ENCODE measurements at regions not wholly inside any gene's neighbourhood (a gene's known extent, or its start where the extent isn't known, plus 50 kb on each side); places are given as distances from the start of the nearest gene placed in this dataset.

- TF ChIP-seq, protein P1, sequence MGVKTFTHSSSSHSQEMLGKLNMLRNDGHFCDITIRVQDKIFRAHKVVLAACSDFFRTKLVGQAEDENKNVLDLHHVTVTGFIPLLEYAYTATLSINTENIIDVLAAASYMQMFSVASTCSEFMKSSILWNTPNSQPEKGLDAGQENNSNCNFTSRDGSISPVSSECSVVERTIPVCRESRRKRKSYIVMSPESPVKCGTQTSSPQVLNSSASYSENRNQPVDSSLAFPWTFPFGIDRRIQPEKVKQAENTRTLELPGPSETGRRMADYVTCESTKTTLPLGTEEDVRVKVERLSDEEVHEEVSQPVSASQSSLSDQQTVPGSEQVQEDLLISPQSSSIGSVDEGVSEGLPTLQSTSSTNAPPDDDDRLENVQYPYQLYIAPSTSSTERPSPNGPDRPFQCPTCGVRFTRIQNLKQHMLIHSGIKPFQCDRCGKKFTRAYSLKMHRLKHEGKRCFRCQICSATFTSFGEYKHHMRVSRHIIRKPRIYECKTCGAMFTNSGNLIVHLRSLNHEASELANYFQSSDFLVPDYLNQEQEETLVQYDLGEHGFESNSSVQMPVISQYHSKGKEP (tag by site-specific recombination; IDR thresholded peaks at IDR 0.05), result no peak
- no peak for TF ChIP-seq ZNF777 (tag by site-specific recombination; IDR thresholded peaks at IDR 0.05; ENCODE audit: borderline replicate concordance)
- TF ChIP-seq ZNF514 (tag by site-specific recombination; IDR thresholded peaks at IDR 0.05), result no peak
- TF ChIP-seq, protein P2, sequence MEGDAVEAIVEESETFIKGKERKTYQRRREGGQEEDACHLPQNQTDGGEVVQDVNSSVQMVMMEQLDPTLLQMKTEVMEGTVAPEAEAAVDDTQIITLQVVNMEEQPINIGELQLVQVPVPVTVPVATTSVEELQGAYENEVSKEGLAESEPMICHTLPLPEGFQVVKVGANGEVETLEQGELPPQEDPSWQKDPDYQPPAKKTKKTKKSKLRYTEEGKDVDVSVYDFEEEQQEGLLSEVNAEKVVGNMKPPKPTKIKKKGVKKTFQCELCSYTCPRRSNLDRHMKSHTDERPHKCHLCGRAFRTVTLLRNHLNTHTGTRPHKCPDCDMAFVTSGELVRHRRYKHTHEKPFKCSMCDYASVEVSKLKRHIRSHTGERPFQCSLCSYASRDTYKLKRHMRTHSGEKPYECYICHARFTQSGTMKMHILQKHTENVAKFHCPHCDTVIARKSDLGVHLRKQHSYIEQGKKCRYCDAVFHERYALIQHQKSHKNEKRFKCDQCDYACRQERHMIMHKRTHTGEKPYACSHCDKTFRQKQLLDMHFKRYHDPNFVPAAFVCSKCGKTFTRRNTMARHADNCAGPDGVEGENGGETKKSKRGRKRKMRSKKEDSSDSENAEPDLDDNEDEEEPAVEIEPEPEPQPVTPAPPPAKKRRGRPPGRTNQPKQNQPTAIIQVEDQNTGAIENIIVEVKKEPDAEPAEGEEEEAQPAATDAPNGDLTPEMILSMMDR (tag by site-specific recombination; IDR thresholded peaks at IDR 0.05), result no peak
- no peak for TF ChIP-seq ZNF785 (tag by site-specific recombination; IDR thresholded peaks at IDR 0.05)
- TF ChIP-seq ZNF239 (tag by site-specific recombination; IDR thresholded peaks at IDR 0.05), result no peak
- TF ChIP-seq ZBTB21 (tag by site-specific recombination; IDR thresholded peaks at IDR 0.05), result no peak
These were observed 394.8 kb downstream of the SI start (continued) for GRCh38 chr3:164683489-164683888.

GRCh38 chr3:164679245-164679644, 399.1 kb downstream of the SI start:
- Histone ChIP-seq H3K4me3 (ENCODE audit: low read depth, low read length) (no peak overlapping the region), H3K9me3 (ENCODE audit: control insufficient read depth, insufficient read depth, low read depth, low read length) (no peaks in the 10 kb centered on the region), H3K36me3 (ENCODE audit: control insufficient read depth in 2 of 2, insufficient read depth in 1 of 2, low read length in 2 of 2) (no peaks in the 10 kb centered on the region), H3K27ac (ENCODE audit: extremely low read depth, low read depth, low read length) (no peak overlapping the region), H3K4me1 (ENCODE audit: control insufficient read depth, insufficient read depth, low read length) (no peaks in the 10 kb centered on the region)
- POLR2A ChIA-PET, result no interaction called here
- CTCF ChIA-PET, result no interaction called here
- TF ChIP-seq ZNF510 (tag by site-specific recombination; IDR thresholded peaks at IDR 0.05; ENCODE audit: insufficient replicate concordance) (no peak), ZBTB48 (tag by site-specific recombination; IDR thresholded peaks at IDR 0.05) (no peak), ZNF677 (tag by site-specific recombination; IDR thresholded peaks at IDR 0.05) (no peak), ZNF791 (tag by site-specific recombination; IDR thresholded peaks at IDR 0.05) (no peak), ZNF621 (tag by site-specific recombination; IDR thresholded peaks at IDR 0.05) (no peak), ZNF146 (tag by site-specific recombination; IDR thresholded peaks at IDR 0.05) (no peak), ZBTB49 (tag by site-specific recombination; IDR thresholded peaks at IDR 0.05; ENCODE audit: low read depth) (no peak), SCRT2 (tag by site-specific recombination; IDR thresholded peaks at IDR 0.05) (no peak), GLIS2 (tag by site-specific recombination; IDR thresholded peaks at IDR 0.05) (no peak), ZNF654 (tag by site-specific recombination; IDR thresholded peaks at IDR 0.05; ENCODE audit: low read depth) (no peak), ZNF571 (tag by site-specific recombination; IDR thresholded peaks at IDR 0.05) (no peak), ZNF521 (tag by site-specific recombination; IDR thresholded peaks at IDR 0.05) (no peak), OSR2 (tag by site-specific recombination; IDR thresholded peaks at IDR 0.05) (no peak)
- TF ChIP-seq, protein P3, sequence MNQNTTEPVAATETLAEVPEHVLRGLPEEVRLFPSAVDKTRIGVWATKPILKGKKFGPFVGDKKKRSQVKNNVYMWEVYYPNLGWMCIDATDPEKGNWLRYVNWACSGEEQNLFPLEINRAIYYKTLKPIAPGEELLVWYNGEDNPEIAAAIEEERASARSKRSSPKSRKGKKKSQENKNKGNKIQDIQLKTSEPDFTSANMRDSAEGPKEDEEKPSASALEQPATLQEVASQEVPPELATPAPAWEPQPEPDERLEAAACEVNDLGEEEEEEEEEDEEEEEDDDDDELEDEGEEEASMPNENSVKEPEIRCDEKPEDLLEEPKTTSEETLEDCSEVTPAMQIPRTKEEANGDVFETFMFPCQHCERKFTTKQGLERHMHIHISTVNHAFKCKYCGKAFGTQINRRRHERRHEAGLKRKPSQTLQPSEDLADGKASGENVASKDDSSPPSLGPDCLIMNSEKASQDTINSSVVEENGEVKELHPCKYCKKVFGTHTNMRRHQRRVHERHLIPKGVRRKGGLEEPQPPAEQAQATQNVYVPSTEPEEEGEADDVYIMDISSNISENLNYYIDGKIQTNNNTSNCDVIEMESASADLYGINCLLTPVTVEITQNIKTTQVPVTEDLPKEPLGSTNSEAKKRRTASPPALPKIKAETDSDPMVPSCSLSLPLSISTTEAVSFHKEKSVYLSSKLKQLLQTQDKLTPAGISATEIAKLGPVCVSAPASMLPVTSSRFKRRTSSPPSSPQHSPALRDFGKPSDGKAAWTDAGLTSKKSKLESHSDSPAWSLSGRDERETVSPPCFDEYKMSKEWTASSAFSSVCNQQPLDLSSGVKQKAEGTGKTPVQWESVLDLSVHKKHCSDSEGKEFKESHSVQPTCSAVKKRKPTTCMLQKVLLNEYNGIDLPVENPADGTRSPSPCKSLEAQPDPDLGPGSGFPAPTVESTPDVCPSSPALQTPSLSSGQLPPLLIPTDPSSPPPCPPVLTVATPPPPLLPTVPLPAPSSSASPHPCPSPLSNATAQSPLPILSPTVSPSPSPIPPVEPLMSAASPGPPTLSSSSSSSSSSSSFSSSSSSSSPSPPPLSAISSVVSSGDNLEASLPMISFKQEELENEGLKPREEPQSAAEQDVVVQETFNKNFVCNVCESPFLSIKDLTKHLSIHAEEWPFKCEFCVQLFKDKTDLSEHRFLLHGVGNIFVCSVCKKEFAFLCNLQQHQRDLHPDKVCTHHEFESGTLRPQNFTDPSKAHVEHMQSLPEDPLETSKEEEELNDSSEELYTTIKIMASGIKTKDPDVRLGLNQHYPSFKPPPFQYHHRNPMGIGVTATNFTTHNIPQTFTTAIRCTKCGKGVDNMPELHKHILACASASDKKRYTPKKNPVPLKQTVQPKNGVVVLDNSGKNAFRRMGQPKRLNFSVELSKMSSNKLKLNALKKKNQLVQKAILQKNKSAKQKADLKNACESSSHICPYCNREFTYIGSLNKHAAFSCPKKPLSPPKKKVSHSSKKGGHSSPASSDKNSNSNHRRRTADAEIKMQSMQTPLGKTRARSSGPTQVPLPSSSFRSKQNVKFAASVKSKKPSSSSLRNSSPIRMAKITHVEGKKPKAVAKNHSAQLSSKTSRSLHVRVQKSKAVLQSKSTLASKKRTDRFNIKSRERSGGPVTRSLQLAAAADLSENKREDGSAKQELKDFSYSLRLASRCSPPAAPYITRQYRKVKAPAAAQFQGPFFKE (tag by site-specific recombination; IDR thresholded peaks at IDR 0.05; ENCODE audit: borderline replicate concordance), result no peak

Measured in HEK293 (cell line).